HG02588 (cell line): ENCODE measurements at regions not wholly inside any gene's neighbourhood (a gene's known extent, or its start where the extent isn't known, plus 50 kb on each side); places are given as distances from the start of the nearest gene placed in this dataset.

ENCODE experiments used
- ATAC-seq: cut with Tn5 transposase; IDR thresholded peaks from one replicate; pipeline ENCODE4 v1.9.1; 2021; ENCODE audit warnings: mild to moderate bottlenecking, moderate library complexity; ENCODE audit not compliant: unreplicated experiment

DNA sequence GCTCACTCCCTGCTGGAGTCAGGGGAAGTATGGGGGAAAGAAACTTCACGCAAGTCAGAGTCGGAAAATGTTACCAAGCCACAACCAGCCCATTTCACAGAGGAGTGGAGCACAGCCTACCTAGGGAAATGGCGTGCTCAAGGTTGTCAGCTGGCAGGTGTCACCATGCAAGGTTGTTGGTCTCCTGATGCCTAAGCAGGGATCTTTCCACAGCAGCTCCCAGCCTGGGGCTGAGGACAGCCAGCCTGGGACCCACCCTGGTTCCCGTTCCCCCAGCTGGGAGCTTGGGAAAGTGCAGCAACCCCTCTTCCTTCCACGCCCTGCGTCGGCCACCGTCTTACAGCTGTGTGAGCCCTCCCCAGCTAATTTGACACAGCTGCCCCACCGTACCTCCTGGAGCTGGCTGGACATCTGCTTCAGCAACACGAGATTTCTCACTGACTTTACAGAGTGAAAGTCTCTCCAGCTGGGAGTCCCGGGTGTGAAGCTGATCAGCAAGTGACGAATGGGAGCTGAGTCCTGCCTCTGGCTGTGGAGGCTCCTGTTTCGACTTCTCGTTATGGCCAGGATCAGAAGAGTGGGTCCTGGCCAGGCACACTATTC lies 224.6 kb upstream of the RAB4A start:
- no peak for ATAC-seq

DNA sequence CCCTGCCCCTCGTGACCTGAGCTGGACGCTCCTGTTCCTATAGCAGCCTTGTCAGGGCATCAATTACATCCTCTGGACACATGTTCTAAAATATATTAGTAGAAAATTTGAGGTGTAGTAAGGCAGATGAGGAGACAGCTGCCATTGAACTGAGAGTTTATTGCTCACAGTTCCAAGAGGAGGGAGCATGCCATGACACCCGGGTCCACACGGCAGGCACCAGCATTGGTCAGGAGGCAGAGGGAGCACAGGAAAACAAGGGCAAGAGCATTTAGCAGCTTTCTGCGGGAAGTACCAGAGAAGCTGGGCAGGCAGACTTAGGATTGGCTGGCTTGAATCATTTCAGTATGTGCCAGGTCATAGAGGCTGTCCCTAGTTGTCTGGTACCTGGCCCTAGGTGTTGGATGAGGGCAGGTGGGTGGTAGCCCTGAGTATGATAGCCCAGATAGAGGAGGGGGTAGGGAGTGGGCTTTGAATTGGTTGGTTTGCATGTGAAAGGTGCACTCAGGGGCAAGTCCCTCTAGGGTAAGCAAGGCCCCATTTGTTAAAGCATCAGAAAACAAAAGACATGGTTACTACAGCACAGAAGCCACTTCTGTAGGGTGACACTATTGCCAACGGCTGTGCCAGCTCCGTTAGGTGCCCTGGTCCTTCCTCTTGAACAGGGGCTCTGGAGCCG lies 223.6 kb upstream of the RAB4A start:
- no peak for ATAC-seq

DNA sequence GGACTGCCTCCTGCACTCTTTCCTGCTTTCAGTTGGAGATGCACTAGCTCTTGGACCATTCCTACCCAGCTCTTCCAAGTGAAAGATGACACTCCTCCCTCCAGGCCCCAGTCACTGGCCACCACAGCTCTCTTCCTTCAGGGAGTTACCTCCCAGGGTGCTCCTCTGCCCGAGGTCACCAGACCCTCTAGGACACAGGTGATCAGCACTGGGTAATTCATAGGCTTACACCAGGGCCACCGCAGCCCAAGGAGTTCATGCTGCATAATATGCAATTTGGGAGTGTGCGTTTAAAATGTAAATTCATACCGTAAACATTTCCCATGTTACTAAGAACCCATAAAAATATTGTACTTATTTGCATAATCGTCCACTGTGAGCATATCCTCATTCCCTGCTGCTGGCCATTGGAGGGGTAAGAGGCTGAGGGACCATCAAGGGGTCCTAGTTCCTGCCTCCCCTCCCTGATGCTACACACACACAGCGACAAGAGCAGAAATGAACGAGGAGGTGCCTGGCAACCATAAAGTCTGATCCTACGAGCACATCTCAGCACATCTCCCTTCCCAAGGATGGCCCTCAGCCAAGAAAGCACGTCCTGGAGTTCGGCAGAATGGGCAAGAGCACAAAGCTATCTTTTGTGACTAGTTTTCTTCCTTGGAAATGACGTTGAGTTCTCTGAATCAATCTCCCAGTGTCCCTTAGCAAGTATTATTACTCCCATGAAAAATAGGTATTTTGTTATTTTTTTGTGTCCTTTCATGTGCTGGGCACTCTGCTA lies 222.9 kb upstream of the RAB4A start:
- ATAC-seq = no peak

DNA sequence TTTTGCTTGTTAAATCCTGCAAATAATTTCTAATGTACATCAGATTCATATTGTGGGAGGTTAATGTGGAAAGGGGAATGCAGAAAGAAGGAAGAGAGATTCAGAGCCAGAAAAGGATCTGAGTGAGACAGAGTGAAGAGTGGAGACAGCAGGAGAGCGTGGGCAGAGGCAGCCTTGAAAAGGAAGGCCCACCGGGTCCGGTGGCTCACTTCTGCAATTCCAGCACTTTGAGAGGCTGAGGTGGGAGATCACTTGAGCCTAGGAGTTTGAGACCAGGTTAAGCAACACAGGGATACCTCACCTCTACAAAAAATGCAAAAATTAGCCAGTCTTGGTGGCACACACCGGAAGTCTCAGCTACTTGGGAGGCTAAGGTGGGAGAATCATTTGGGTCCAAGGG lies 222.0 kb upstream of the RAB4A start:
- ATAC-seq = no peak

DNA sequence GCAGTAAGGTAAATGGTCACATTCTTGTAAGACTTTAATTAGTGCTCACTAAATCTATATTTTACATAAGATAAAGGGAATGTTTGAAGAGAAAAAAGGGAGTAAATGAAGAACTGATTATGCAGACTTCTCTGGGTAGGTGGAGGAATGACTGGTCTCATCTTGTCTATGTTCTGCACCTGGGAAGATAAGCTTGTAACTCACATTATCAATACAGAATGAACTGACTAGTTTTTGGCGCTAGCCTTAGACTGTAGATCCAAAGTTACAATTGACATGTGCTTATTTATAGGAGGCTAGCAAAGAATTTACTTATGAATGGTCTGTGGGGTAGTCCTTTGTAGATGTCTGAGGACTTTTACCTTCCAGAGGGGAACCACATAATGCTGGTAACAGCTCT lies 214.9 kb upstream of the RAB4A start:
- ATAC-seq = no peak

DNA sequence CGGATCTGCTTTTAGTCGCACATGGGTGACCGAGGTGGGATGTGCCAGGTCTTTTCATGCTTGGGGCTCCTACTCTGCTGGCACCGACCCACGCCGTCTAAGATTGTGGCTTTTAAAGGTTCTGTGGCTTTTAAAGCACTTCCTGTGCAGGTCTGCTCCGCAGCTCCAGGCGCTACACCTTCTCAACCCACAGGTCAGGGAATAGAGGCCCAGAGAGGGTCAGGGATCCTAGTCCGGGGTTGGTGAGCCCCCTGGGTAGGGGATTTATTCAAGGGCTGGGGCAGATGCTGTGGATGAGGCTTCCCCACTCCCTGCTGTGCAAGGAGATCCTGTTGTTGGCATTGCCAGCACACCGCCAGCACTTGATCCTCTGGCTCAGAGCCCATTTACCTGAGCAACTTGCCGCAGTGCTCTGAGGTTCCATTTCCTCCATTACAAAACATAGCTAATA lies 212.8 kb upstream of the RAB4A start:
- no peak for ATAC-seq

DNA sequence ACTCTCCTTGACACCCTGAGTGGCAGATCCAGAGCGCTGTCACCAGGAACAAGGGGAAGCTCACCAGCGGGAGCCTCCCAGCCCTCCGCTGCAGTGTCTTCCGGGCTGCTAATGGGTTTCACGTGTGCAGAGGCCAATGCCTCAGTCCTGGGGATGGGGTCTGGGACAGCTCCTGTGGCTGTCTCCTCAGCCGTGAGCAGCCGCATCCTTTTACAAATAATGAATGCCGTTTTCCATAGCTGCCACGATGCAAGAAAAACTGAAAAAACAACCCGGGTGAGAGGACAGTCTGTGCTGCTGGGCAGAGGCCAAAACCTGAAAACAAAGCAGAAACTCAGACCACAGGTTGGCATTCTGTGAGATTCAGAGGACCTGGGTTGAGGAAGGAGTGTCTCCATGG lies 212.2 kb upstream of the RAB4A start:
- no peak for ATAC-seq

DNA sequence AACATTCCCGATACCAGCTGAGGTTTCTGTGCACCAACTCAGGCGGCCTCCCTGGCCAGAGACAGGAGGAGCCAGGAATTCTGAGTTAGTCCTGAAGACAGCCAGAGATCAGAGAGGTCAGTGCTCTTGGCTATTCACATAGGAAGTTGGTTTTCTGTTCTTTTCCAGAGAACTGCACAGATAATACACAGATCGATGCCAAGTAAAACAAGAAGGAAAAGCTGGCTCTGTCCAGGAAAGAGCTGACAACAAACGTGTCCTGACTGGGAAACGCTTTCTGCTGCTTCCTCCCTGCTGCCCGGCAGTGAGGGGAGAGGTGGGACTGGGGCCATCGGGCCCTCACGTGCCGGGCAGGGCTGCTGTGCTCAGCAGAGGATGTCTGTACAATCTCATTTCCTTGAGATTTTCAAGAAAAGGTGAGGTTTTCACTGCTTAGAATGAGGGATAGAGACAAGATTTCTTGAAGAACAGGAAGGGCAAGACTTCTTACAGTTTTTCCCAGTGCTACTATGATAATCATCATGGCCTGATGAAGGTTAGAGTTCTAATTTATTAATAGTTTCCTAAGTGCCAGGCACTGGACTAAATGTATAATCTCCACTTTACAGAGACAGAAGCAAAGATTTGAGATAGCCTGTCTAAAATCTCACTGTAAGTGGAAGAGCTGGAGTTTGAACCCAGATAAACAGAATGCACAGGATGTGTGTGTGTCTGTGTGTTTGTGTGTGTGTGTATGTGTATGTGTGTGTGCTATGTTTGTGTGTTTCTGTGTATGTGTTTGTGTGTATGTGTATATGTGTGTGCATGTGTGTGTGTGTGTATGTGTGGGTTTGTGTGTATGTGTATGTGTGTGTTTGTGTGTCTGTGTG lies 211.0 kb upstream of the RAB4A start:
- no peak for ATAC-seq

DNA sequence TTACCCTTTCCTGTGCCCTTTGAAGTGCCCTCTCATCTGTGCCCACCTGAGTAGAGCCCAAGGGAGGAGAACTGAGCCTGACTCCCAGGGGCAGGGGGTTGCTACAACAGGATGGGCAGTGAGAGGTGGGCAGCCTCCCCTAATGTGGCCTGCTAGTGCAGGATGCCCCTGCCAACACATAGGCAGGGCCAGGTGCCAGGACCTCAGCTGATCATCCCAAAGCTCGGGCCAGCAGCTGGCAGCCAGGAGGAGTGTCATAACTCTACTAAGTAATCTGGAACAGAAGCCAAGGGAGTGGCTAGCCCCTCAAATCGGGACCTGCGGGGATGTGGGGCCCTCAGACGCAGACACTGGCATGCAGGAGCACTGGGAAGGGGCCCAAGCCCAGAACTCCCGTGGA lies 208.8 kb upstream of the RAB4A start:
- no peak for ATAC-seq

DNA sequence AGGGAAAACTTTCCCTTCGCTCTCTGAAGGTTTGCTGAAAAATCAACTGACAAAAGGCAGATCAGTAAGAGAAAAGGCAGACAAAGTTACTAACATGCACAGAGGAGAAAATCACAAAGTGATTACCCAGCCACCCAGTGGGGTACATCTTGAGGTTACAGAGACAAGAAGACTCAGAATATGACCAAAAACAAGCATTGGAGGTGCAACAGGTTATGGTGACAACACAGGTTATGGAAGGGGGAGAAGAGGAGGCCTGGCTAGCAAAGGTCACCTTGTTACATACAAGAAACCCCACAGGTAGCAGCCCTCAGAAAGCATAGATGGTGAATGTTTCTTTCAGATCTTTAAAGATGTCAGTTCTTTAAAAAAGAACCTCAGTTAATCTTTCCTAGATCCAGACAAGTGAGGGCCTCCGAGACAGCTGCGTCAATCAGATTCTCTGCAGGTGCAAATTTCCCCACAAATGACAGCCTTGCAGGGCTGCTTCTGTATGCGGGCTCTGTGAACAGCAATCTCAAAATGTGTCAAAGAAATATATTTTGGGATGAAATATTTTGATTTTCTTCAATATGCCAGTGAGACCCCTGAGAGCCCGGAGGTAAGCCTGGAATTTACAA lies 207.6 kb upstream of the RAB4A start:
- no peak for ATAC-seq

DNA sequence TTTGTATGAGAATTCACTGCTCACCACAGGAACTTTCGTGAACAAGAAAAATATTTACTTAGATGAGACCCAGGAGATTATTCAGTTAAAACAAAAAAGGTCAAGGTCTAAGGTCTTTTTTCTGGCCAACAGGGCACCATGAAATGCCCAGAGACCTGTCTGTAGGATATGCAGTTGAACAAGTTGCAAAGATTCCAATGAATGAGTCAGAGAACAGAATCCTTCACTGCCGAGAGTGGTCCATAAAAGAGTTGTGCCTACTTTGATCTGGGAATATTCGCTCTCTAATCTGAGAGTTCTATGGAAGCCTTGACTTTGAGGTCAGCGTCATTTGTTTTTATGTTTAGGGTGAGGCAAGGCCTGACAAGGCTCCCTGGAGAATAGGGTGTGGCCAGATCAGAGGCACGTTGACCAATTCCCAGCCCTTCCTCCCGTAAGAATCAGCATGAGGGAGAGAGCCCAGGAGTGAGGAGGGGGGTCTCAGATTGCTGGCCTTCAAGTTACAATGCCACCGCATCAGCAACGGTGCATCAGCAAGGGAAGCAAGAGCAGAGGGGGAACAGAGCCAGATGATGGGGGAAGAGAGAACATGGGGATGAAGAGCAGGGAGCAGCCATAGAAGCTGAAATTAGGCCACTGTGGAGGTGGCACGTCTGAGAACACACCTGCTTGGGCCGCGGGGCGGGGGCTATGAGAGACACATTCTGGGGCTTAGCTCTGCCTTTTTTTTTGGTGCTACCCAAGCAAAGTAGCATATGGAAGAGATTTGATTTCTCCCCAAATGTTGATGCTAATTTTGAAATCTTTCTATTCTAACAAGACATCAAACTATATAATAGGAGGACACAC lies 206.4 kb upstream of the RAB4A start:
- no peak for ATAC-seq

DNA sequence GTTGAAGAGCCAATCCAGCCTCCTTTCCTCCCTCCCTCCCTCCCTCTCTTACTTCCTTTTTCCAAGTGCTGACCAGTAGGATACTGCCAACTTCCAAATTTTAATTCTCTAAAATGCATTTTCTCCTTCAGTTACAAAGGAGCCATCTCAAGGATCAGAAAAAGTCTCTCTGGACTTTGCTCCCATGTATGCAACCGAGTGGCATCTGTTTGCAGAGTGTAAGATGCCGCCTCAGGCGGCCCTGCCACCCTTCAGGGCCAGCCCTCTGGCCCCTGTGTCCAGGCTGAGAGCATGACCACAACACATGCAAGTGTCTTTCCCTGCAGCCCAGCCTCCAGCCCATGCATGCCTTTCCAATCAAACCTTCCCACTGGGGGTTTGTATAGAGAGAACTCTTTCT lies 205.3 kb upstream of the RAB4A start:
- no peak for ATAC-seq

DNA sequence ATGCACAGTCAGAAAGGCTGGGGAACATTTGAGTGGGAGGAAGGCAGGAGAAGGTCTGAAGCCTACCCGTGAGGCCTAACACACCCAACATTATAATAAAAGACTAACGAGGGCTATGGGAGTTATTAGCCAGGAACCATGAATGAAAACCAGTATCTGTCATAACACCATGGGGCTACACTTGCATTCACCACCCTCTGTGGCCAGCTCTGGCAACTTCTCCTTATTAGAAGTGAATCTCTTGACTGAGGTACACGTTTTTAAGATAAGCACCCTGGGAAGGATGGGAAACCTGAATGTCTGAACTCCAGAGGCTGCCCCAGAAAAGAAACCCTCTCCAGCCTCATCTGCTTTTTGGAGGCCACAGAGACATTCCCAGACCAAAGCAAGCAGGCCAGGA lies 204.3 kb upstream of the RAB4A start:
- ATAC-seq = no peak

DNA sequence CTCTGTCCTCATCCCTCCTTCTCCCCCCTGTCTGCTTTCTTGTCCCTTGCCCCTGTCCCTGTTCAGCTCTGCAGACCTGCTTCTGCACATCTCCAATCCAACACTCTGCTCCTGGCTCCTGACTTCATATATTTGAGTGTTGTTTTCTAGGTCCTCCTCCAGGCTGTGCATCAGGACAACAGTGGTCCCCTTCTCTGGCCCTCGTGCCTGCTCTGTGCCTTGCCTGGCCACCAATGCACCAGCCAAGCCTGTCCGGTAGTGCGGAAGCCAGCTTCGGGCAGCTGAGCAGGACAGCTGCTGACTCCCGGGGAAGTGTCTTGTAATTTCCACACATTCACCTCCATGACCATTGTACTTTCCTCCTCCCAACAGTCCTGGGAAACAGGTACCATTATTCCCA lies 203.4 kb upstream of the RAB4A start:
- no peak for ATAC-seq

DNA sequence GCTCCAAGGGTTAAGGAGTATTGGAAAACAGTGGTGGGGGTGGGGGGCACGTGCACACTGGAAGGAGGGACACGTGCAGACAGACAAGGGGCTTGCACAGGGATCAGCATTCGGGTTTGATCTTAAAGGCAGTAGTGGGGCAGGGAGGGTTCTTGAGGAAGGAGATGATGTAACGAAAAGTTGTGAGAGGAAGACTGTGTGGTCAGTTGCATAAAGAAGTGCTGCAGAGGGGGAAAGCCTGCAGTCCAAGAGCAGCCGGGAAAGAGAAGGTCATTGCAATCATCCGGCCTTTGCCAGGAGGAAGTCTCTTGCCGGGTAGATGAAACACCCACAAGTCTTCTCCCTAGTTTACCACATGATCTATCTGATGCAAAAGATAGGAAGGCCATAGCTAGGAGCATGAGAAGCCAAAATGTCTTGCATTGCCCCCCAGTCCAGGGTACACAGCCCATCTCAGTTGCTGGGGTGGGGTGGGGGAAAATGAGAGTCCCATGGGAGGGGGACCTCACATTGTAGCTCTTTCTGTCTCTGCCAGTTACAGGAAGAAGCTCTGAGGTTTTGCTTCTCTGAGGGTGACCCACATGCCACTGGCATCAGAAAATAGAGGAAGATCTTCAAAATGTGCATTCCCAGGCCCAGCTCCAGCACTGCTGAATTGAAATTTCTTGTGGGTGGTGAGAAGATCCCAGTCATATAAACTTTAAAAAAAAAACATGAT lies 202.5 kb upstream of the RAB4A start:
- no peak for ATAC-seq

DNA sequence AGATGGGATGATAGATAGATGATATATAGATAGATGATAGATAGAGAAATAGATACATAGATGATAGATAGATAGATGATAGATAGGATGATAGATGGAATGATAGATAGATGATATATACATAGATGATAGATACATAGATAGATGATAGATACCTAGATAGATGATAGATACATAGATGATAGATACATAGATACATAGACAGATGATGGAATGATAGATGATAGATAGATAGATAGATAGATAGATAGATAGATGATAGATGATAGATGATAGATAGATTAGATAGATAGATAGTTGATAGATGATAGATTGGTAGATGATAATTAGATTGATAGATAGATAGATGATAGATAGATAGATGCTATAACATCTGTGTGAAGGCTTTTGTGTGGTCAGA lies 201.7 kb upstream of the RAB4A start:
- no peak for ATAC-seq

DNA sequence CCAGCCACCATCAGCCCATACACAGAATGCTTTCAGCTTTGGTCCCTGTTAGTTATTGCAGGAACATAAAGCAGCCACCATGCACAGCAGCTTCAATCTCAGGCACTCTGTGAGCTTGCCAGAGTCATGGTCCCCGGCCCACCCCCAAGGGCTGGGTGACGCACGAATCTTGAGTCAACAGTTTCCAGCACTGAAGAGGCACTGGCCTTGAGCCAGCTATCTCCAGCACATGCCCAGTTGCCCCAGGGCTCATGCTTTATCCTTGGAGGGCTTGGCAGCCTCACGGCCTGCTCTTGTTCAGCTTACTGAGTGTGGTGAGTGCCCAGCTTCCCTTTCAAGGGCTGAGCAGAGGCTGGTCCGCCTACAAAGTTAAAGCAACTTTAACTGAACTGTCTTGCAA lies 200.7 kb upstream of the RAB4A start:
- ATAC-seq = no peak

DNA sequence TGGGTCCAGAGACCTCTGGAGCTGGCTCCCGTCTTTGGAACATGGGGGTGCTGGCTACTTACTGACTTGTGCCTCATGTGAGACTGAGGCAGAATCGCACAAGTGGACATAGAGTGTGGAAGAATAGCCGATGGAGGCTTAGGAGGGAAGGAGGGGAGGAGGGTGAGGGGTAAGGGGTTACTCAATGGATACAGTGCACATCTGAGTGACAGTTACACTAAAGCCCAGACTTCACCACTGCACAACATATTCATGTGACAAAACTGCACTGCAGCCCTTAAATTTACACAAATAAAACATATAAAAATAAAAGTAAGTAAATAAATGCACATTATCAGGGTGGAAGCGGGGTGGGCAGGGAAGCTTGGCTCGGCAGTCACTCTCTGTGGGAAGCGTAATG lies 197.7 kb upstream of the RAB4A start:
- no peak for ATAC-seq

DNA sequence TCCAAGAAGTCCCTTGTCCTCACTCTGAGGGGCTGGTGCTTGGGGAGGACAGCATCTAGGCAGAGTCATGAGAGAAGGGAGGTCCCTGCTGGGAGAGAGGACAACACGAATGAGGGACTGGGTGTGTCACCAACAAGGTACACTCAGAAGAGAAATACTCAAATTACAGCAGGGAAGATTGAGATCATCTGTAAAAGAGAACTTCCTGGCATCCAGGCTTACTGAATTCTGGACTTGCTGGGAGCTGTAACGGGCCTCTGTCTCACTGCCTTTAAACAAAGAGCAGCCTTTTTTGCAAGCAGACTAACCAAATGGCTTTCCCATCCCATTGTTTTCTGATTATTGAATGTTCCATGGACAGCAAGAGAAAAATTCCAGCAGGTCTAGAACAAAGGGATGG lies 195.7 kb upstream of the RAB4A start:
- ATAC-seq = no peak
